Activated CD4-positive, alpha-beta memory T cell treated with anti-CD3 and anti-CD28 coated beads for 36 hours (primary cell): ENCODE measurements at regions not wholly inside any gene's neighbourhood (a gene's known extent, or its start where the extent isn't known, plus 50 kb on each side); places are given as distances from the start of the nearest gene placed in this dataset.

ENCODE experiments used
- CTCF ChIA-PET: fragments of 350-600 bp; sonication (Branson Sonifier 250); formaldehyde crosslinking; loops from one replicate; lab custom pipeline; 2021; ENCODE audit warnings: antibody characterized with exemption, inconsistent platforms; lab: Charles Lee
- POLR2A ChIA-PET: fragments of 350-600 bp; sonication (Branson Sonifier 250); formaldehyde crosslinking; loops from one replicate; lab custom pipeline; 2021; ENCODE audit warnings: antibody characterized with exemption; lab: Charles Lee
- DNase-seq: peaks from one replicate; pipeline ENCODE4 v3.0.0-alpha.2; 2020
- H3K27ac Mint-ChIP-seq: one replicate; pipeline ENCODE4 v1.8.0; 2021; ENCODE audit warnings: mixed read lengths
- H3K27me3 Mint-ChIP-seq: one replicate; pipeline ENCODE4 v1.8.0; 2021; ENCODE audit warnings: mixed read lengths
- H3K36me3 Mint-ChIP-seq: one replicate; pipeline ENCODE4 v1.8.0; 2021; ENCODE audit warnings: mixed read lengths
- H3K4me1 Mint-ChIP-seq: one replicate; pipeline ENCODE4 v1.8.0; 2021; ENCODE audit warnings: low read depth, mixed read lengths
- H3K4me3 Mint-ChIP-seq: one replicate; pipeline ENCODE4 v1.8.0; 2021; ENCODE audit warnings: mild to moderate bottlenecking, mixed read lengths
- H3K9me3 Mint-ChIP-seq: one replicate; pipeline ENCODE4 v1.8.0; 2021; ENCODE audit warnings: mixed read lengths
- intact Hi-C: fragments of 100-400 bp; cut with micrococcal nuclease; formaldehyde crosslinking; loops from one replicate; pipeline ENCODE4 v1.15.1; 2023

- no peak overlapping the region for H3K4me3 Mint-ChIP-seq
- no peaks in the 10 kb centered on the region for H3K9me3 Mint-ChIP-seq
- no peak overlapping the region for H3K27ac Mint-ChIP-seq
- intact Hi-C loops: no loop called here
- ChIA-PET CTCF (no interaction called here), POLR2A (no interaction called here)
- DNase-seq: no peak
- no peaks in the 10 kb centered on the region for H3K36me3 Mint-ChIP-seq
- H3K27me3 Mint-ChIP-seq: no peaks in the 10 kb centered on the region
- no peaks in the 10 kb centered on the region for H3K4me1 Mint-ChIP-seq
Measured at GRCh38 chr22:48151641-48152040, 1389.2 kb downstream of the TBC1D22A start.

- H3K27me3 Mint-ChIP-seq: peaks cover 16% of the 10 kb centered on the region
- H3K4me3 Mint-ChIP-seq: no peak overlapping the region
- no peaks in the 10 kb centered on the region for H3K36me3 Mint-ChIP-seq
- H3K27ac Mint-ChIP-seq: no peak overlapping the region
- H3K9me3 Mint-ChIP-seq: no peaks in the 10 kb centered on the region
- ChIA-PET POLR2A (no interaction called here), CTCF (no interaction called here)
- no peaks in the 10 kb centered on the region for H3K4me1 Mint-ChIP-seq
- intact Hi-C loops: no loop called here
- no peak for DNase-seq
Measured at GRCh38 chr22:48147831-48148230, 1385.4 kb downstream of the TBC1D22A start.

GRCh38 chr22:48147404-48147803 lies 1385.0 kb downstream of the TBC1D22A start:
- ChIA-PET POLR2A (no interaction called here), CTCF (no interaction called here)
- intact Hi-C loops: no loop called here
- DNase-seq: no peak
- Mint-ChIP-seq H3K9me3 (no peaks in the 10 kb centered on the region), H3K27me3 (peaks cover 16% of the 10 kb centered on the region), H3K36me3 (no peaks in the 10 kb centered on the region), H3K4me1 (no peaks in the 10 kb centered on the region), H3K4me3 (no peak overlapping the region), H3K27ac (no peak overlapping the region)

- no peak overlapping the region for H3K27ac Mint-ChIP-seq
- intact Hi-C loops: no loop called here
- ChIA-PET POLR2A (no interaction called here), CTCF (no interaction called here)
- no peaks in the 10 kb centered on the region for H3K4me1 Mint-ChIP-seq
- H3K4me3 Mint-ChIP-seq: no peak overlapping the region
- DNase-seq: no peak
- H3K9me3 Mint-ChIP-seq: no peaks in the 10 kb centered on the region
- H3K36me3 Mint-ChIP-seq: no peaks in the 10 kb centered on the region
- H3K27me3 Mint-ChIP-seq: peaks cover 16% of the 10 kb centered on the region
Measured at GRCh38 chr22:48146426-48146825, 1384.0 kb downstream of the TBC1D22A start.

GRCh38 chr22:48145738-48146137 lies 1383.3 kb downstream of the TBC1D22A start:
- DNase-seq: no peak
- Mint-ChIP-seq H3K27ac (no peak overlapping the region), H3K27me3 (peaks cover 16% of the 10 kb centered on the region), H3K9me3 (no peaks in the 10 kb centered on the region), H3K4me3 (no peak overlapping the region), H3K4me1 (no peaks in the 10 kb centered on the region), H3K36me3 (no peaks in the 10 kb centered on the region)
- intact Hi-C loops: no loop called here
- CTCF ChIA-PET: no interaction called here
- POLR2A ChIA-PET: no interaction called here

- ChIA-PET CTCF (no interaction called here), POLR2A (no interaction called here)
- no peak for DNase-seq
- peaks cover 16% of the 10 kb centered on the region for H3K27me3 Mint-ChIP-seq
- H3K27ac Mint-ChIP-seq: no peak overlapping the region
- H3K9me3 Mint-ChIP-seq: no peaks in the 10 kb centered on the region
- H3K4me1 Mint-ChIP-seq: no peaks in the 10 kb centered on the region
- no peaks in the 10 kb centered on the region for H3K36me3 Mint-ChIP-seq
- intact Hi-C loops: no loop called here
- H3K4me3 Mint-ChIP-seq: no peak overlapping the region
Measured at GRCh38 chr22:48144318-48144717, 1381.9 kb downstream of the TBC1D22A start.

- DNase-seq: no peak
- Mint-ChIP-seq H3K4me1 (peaks cover 1% of the 10 kb centered on the region), H3K27ac (no peak overlapping the region), H3K9me3 (no peaks in the 10 kb centered on the region), H3K27me3 (peaks cover 16% of the 10 kb centered on the region), H3K4me3 (no peak overlapping the region), H3K36me3 (no peaks in the 10 kb centered on the region)
- POLR2A ChIA-PET: no interaction called here
- CTCF ChIA-PET: no interaction called here
- intact Hi-C loops: no loop called here
Measured at GRCh38 chr22:48143856-48144255, 1381.4 kb downstream of the TBC1D22A start.

- Mint-ChIP-seq H3K27me3 (peaks cover 16% of the 10 kb centered on the region), H3K27ac (no peak overlapping the region), H3K36me3 (no peaks in the 10 kb centered on the region), H3K9me3 (no peaks in the 10 kb centered on the region), H3K4me3 (no peak overlapping the region), H3K4me1 (peaks cover 5% of the 10 kb centered on the region)
- ChIA-PET CTCF (no interaction called here), POLR2A (no interaction called here)
- DNase-seq: no peak
- intact Hi-C loops: no loop called here
Measured at GRCh38 chr22:48142388-48142787, 1379.9 kb downstream of the TBC1D22A start.

GRCh38 chr22:48141301-48141700 lies 1378.9 kb downstream of the TBC1D22A start:
- Mint-ChIP-seq H3K4me3 (no peak overlapping the region), H3K27ac (no peak overlapping the region), H3K4me1 (peaks cover 5% of the 10 kb centered on the region), H3K36me3 (no peaks in the 10 kb centered on the region), H3K27me3 (peaks cover 16% of the 10 kb centered on the region), H3K9me3 (no peaks in the 10 kb centered on the region)
- intact Hi-C loops: no loop called here
- CTCF ChIA-PET: no interaction called here
- DNase-seq: no peak
- POLR2A ChIA-PET: no interaction called here

- intact Hi-C loops: no loop called here
- POLR2A ChIA-PET: no interaction called here
- H3K27me3 Mint-ChIP-seq: peaks cover 12% of the 10 kb centered on the region
- CTCF ChIA-PET: no interaction called here
- no peak overlapping the region for H3K4me3 Mint-ChIP-seq
- no peaks in the 10 kb centered on the region for H3K36me3 Mint-ChIP-seq
- no peak for DNase-seq
- peaks cover 5% of the 10 kb centered on the region for H3K4me1 Mint-ChIP-seq
- H3K27ac Mint-ChIP-seq: no peak overlapping the region
- no peaks in the 10 kb centered on the region for H3K9me3 Mint-ChIP-seq
Measured at GRCh38 chr22:48140261-48140813, 1377.9 kb downstream of the TBC1D22A start.

- no peak overlapping the region for H3K27ac Mint-ChIP-seq
- no peaks in the 10 kb centered on the region for H3K9me3 Mint-ChIP-seq
- H3K4me3 Mint-ChIP-seq: no peak overlapping the region
- H3K27me3 Mint-ChIP-seq: peaks cover 8% of the 10 kb centered on the region
- ChIA-PET POLR2A (no interaction called here), CTCF (no interaction called here)
- no peaks in the 10 kb centered on the region for H3K36me3 Mint-ChIP-seq
- intact Hi-C loops: no loop called here
- no peak for DNase-seq
- H3K4me1 Mint-ChIP-seq: peaks cover 5% of the 10 kb centered on the region
Measured at GRCh38 chr22:48139776-48140175, 1377.3 kb downstream of the TBC1D22A start.

- Mint-ChIP-seq H3K4me3 (no peak overlapping the region), H3K27ac (no peak overlapping the region), H3K27me3 (peaks cover 7% of the 10 kb centered on the region), H3K36me3 (no peaks in the 10 kb centered on the region), H3K9me3 (no peaks in the 10 kb centered on the region), H3K4me1 (peaks cover 5% of the 10 kb centered on the region)
- no peak for DNase-seq
- ChIA-PET POLR2A (no interaction called here), CTCF (no interaction called here)
- intact Hi-C loops: no loop called here
Measured at GRCh38 chr22:48138855-48139254, 1376.4 kb downstream of the TBC1D22A start.

GRCh38 chr22:48138427-48138826 lies 1376.0 kb downstream of the TBC1D22A start:
- Mint-ChIP-seq H3K27ac (no peak overlapping the region), H3K27me3 (peaks cover 4% of the 10 kb centered on the region), H3K4me1 (peaks cover 5% of the 10 kb centered on the region), H3K9me3 (no peaks in the 10 kb centered on the region), H3K36me3 (no peaks in the 10 kb centered on the region), H3K4me3 (no peak overlapping the region)
- CTCF ChIA-PET: no interaction called here
- DNase-seq: no peak
- intact Hi-C loops: no loop called here
- POLR2A ChIA-PET: no interaction called here
